H1 (cell line): ENCODE measurements at regions not wholly inside any gene's neighbourhood (a gene's known extent, or its start where the extent isn't known, plus 50 kb on each side); places are given as distances from the start of the nearest gene placed in this dataset.

Experiments used
- ATF2 ChIP-seq: IDR thresholded peaks from 2 replicates; pipeline ENCODE4 v1.6.1; 2012; ENCODE audit warnings: low read length, inconsistent platforms
- CHD1 ChIP-seq: IDR thresholded peaks from 2 replicates; pipeline ENCODE4 v1.6.1; 2012; ENCODE audit warnings: low read depth, low read length, improper control_type of control experiment
- CHD7 ChIP-seq: fragments of 300-600 bp; sonication (generic); IDR thresholded peaks from 2 replicates; pipeline ENCODE4 v1.7.1; 2012; ENCODE audit warnings: low read length, moderate library complexity, mild to moderate bottlenecking, inconsistent platforms; ENCODE audit not compliant: insufficient replicate concordance
- EZH2 ChIP-seq: fragments of 200-600 bp; sonication (generic); IDR thresholded peaks from 2 replicates; pipeline ENCODE4 v1.7.1; 2012; ENCODE audit warnings: low read depth, mild to moderate bottlenecking, moderate library complexity, low read length, inconsistent platforms; ENCODE audit not compliant: severe bottlenecking
- KDM5A ChIP-seq: fragments of 200-600 bp; IDR thresholded peaks from 2 replicates; pipeline ENCODE4 v1.7.1; 2012; ENCODE audit warnings: mild to moderate bottlenecking, low read length, inconsistent platforms, mixed read lengths
- MAFK ChIP-seq: IDR thresholded peaks from 2 replicates; pipeline ENCODE4 v1.6.1; 2012; ENCODE audit warnings: low read depth, mild to moderate bottlenecking, improper control_type of control experiment, low read length
- RAD21 ChIP-seq, 2 experiments: IDR thresholded peaks in 1 of 2; conservative IDR thresholded peaks in 1 of 2; 2 replicates each; pipeline ENCODE4 v1.6.1; 2011; ENCODE audit warnings: low read depth in 2 of 2, low read length in 2 of 2, improper control_type of control experiment in 1 of 2, inconsistent platforms in 1 of 2, mild to moderate bottlenecking in 1 of 2, moderate library complexity in 1 of 2
- SIX5 ChIP-seq: IDR thresholded peaks from 2 replicates; pipeline ENCODE4 v1.6.1; 2011; ENCODE audit warnings: mild to moderate bottlenecking, low read depth, low read length
- SP1 ChIP-seq: IDR thresholded peaks from 2 replicates; pipeline ENCODE4 v1.6.1; 2011; ENCODE audit warnings: low read depth, low read length
- SUZ12 ChIP-seq: fragments of 200-600 bp; sonication (generic); IDR thresholded peaks from 2 replicates; pipeline ENCODE4 v1.6.1; 2012; ENCODE audit warnings: mild to moderate bottlenecking, inconsistent platforms, low read length, moderate library complexity, mixed read lengths
- TCF12 ChIP-seq: IDR thresholded peaks from 2 replicates; pipeline ENCODE4 v1.6.1; 2011; ENCODE audit warnings: low read depth, mild to moderate bottlenecking, low read length

GRCh38 chr7:66464059-66464458, 164.6 kb upstream of the KCTD7 start (continued):
- no peak for TF ChIP-seq CHD7
- TF ChIP-seq EZH2, result no peak
- TF ChIP-seq SP1, result no peak
- no peak for TF ChIP-seq TCF12
- no peak for TF ChIP-seq ATF2
- no peak for TF ChIP-seq SUZ12
- no peak for TF ChIP-seq SIX5
- TF ChIP-seq KDM5A, result no peak
- no peak for TF ChIP-seq CHD1
- no peak for TF ChIP-seq RAD21 (IDR thresholded peaks at IDR 0.05 in 1 of 2, conservative IDR thresholded peaks at IDR 0.05 in 1 of 2; ENCODE audit: low read depth in 2 of 2, low read length in 2 of 2)
- no peak for TF ChIP-seq MAFK
